ENCODE measurements at regions not wholly inside any gene's neighbourhood (a gene's known extent, or its start where the extent isn't known, plus 50 kb on each side); places are given as distances from the start of the nearest gene placed in this dataset.

DNA sequence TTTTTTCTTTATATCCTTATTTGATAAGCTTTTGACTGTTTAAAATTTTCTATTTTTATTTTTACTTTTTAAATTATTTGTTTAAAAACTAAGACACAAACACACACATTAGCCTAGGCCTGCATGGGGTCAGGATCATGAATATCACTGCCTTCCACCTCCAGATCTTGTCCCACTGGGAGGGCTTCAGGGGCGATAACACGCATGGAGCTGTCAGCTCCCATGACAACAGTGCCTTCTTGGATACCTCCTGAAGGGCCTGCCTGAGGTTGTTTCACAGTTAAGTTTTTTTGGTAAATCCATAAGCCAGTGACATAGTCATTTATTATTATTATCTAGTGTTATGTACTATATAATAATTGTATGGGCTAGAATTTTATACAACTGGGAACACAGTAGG lies 85.4 kb upstream of the FAT1 start:
- Histone ChIP-seq H3K27ac (no peak overlapping the region), H3K4me3 (ENCODE audit: low read depth in 1 of 2, low read length in 1 of 2) (no peak overlapping the region), H3K9me3 (no peaks in the 10 kb centered on the region), H3K4me1 (ENCODE audit: control insufficient read depth in 1 of 2, insufficient read depth in 1 of 2, low read depth in 1 of 2, low read length in 1 of 2) (no peaks in the 10 kb centered on the region), H3K27me3 (no peaks in the 10 kb centered on the region), H3K36me3 (no peaks in the 10 kb centered on the region)
- TF ChIP-seq, protein P1, sequence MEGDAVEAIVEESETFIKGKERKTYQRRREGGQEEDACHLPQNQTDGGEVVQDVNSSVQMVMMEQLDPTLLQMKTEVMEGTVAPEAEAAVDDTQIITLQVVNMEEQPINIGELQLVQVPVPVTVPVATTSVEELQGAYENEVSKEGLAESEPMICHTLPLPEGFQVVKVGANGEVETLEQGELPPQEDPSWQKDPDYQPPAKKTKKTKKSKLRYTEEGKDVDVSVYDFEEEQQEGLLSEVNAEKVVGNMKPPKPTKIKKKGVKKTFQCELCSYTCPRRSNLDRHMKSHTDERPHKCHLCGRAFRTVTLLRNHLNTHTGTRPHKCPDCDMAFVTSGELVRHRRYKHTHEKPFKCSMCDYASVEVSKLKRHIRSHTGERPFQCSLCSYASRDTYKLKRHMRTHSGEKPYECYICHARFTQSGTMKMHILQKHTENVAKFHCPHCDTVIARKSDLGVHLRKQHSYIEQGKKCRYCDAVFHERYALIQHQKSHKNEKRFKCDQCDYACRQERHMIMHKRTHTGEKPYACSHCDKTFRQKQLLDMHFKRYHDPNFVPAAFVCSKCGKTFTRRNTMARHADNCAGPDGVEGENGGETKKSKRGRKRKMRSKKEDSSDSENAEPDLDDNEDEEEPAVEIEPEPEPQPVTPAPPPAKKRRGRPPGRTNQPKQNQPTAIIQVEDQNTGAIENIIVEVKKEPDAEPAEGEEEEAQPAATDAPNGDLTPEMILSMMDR (IDR thresholded peaks at IDR 0.05), result no peak

DNA sequence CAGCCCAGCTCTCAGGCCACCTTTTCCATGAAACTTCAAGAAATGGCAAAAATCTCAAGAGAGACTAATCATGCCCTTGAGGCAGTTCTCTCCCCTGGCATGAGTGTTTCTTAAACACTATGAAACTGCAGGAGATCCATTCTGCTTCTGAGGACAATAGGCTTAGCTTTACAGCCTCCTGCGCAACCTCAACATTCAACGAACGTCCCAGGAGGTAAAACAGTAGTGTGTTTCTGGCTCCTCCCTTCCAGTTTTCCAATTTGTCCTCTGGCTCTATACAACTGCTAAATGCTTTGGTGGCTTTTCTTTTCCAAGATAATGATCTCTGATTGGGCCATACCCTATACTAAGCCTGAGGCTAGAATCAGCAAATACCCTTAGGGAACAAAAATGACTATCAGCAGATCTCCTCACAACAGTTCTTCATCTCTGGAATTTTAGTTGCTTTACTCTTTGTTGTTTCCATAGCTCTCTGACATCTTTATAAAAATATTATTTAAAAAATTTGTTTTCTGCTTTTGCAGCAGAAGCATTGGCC lies 87.0 kb upstream of the FAT1 start:
- TF ChIP-seq, protein P1 (IDR thresholded peaks at IDR 0.05), result no peak
- Histone ChIP-seq H3K27me3 (no peaks in the 10 kb centered on the region), H3K9me3 (no peaks in the 10 kb centered on the region), H3K4me1 (ENCODE audit: control insufficient read depth in 1 of 2, insufficient read depth in 1 of 2, low read depth in 1 of 2, low read length in 1 of 2) (no peaks in the 10 kb centered on the region), H3K36me3 (no peaks in the 10 kb centered on the region), H3K4me3 (ENCODE audit: low read depth in 1 of 2, low read length in 1 of 2) (no peak overlapping the region), H3K27ac (no peak overlapping the region)

DNA sequence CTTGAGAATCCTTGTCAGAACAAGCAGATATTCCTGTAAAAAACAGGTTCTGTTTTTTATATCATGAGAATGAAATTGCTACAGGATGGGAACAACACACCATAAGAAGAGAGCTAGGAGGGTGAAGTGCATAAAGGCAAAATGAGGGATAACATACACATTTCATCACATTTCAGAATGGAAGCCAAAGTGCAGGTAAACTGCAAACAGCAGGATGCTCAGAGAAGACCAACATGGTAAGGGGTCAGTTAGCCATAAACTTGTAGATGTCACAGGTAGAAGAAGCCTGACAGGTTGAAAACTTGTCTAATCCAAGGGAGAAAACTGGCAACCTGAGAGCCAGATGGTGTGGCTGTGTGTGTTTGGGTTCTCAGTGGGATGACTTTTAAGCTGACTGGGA lies 88.9 kb upstream of the FAT1 start:
- TF ChIP-seq, protein P1 (IDR thresholded peaks at IDR 0.05), result no peak
- no peak overlapping the region for H3K4me3 ChIP-seq (ENCODE audit: low read depth in 1 of 2, low read length in 1 of 2)
- H3K4me1 ChIP-seq (ENCODE audit: control insufficient read depth in 1 of 2, insufficient read depth in 1 of 2, low read depth in 1 of 2, low read length in 1 of 2), result no peaks in the 10 kb centered on the region
- H3K27me3 ChIP-seq, result no peaks in the 10 kb centered on the region
- H3K27ac ChIP-seq, result no peak overlapping the region
- no peaks in the 10 kb centered on the region for H3K36me3 ChIP-seq
- no peaks in the 10 kb centered on the region for H3K9me3 ChIP-seq

DNA sequence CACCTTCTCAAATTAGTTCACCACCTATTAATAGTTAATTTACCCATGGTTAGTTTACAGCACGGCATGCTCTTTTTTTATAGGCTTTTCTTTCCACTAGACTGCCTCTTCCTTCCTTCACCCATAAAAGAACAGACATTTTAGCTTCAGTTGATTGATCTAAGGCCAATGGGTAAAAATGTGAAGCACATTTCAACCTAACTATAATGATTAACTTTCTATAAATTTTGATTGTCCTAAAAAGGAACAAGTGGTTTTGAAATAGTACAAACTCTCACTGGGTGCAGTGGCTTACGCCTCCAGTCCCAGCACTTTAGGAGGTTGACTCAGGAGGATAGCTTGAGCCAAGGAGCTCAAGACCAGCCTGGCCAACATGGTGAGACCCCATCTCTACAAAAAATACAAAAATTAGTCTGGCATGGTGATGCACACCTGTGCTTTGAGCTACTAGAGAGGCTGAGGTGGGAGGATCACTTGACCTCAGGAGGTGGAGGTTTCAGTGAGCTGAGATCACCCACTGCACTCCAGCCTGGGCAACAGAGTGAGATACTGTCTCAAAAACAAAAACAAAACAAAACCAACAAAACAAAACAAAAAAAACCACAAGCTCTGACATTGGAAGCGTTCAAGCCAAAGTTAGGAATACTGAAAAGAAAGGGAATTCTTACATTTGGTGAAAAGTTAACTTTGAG lies 89.9 kb upstream of the FAT1 start:
- TF ChIP-seq, protein P1 (IDR thresholded peaks at IDR 0.05), result no peak
- no peaks in the 10 kb centered on the region for H3K36me3 ChIP-seq

DNA sequence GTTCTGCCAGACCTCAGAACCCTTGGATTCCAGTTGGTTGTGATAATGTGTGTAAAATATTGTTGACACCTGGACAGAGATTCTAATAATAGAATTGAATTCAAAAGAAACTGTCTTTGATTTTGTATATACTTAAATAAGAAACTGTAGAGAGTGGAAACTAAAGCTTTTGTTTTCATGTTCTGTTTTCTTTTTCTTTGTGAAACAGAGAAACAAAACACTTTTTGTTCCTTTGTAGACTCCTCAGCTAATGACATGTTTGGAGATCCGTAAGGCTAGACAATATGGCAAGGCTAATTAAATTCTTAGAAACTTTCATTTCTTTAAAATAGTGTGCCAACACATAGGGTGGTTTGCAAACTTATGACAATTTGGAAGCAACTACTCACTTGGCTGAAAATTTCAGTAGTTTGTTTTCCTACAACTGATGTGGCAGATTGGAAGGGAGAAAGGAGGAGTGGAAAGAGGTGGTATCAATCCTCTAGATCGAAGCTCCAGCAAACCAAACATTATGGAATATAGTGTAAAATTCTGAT lies 90.9 kb upstream of the FAT1 start:
- Histone ChIP-seq H3K27me3 (no peaks in the 10 kb centered on the region), H3K4me3 (ENCODE audit: low read depth in 1 of 2, low read length in 1 of 2) (no peak overlapping the region), H3K9me3 (no peaks in the 10 kb centered on the region), H3K4me1 (ENCODE audit: control insufficient read depth in 1 of 2, insufficient read depth in 1 of 2, low read depth in 1 of 2, low read length in 1 of 2) (no peaks in the 10 kb centered on the region), H3K36me3 (no peaks in the 10 kb centered on the region), H3K27ac (no peak overlapping the region)
- TF ChIP-seq, protein P1 (IDR thresholded peaks at IDR 0.05), result no peak

More for the DNA sequence above, 89.9 kb upstream of the FAT1 start:
- H3K9me3 ChIP-seq, result no peaks in the 10 kb centered on the region
- no peak overlapping the region for H3K4me3 ChIP-seq (ENCODE audit: low read depth in 1 of 2, low read length in 1 of 2)
- no peaks in the 10 kb centered on the region for H3K27me3 ChIP-seq
- H3K27ac ChIP-seq, result no peak overlapping the region
- H3K4me1 ChIP-seq (ENCODE audit: control insufficient read depth in 1 of 2, insufficient read depth in 1 of 2, low read depth in 1 of 2, low read length in 1 of 2), result no peaks in the 10 kb centered on the region

All from neutrophil (primary cell).